ENCODE measurements at regions not wholly inside any gene's neighbourhood (a gene's known extent, or its start where the extent isn't known, plus 50 kb on each side); places are given as distances from the start of the nearest gene placed in this dataset.

DNA sequence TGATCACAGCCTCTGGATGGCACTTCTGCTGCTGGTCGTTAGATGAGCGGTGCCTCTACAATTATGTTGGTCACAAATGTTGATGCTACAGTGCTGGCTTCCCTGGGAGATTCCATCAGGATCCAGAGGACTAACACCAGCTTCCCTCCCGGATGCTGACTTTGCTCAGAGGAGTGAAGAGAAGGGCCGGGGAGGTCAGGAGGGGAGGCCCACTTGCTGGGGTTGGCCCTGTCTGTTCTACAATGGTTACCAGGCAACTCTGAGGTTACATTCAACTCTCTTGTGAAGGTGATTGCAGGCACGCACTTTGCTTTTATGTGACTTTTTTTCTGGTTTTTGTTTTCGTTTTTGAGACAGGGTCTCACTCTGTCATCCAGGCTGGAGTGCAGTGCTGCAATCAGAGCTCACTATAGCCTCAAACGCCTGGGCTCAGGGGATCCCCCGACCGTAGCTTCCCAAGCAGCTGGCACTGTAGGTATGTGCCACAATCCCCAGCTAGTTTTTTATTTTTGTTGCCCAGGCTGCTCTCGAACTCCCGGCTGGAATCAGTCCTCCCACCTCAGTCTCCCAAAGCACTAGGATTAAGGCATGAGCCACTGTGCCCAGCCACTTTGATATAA is 112.5 kb downstream of the ADSS2 start:
- H3K4me3 ChIP-seq (ENCODE audit: control insufficient read depth, low read depth, low read length) = no peak overlapping the region
- DNase-seq (ENCODE audit: low read depth) = no peak
- no peak for TF ChIP-seq CTCF (conservative IDR thresholded peaks at IDR 0.05; ENCODE audit: control insufficient read depth, insufficient read depth, low read depth, low read length)

DNA sequence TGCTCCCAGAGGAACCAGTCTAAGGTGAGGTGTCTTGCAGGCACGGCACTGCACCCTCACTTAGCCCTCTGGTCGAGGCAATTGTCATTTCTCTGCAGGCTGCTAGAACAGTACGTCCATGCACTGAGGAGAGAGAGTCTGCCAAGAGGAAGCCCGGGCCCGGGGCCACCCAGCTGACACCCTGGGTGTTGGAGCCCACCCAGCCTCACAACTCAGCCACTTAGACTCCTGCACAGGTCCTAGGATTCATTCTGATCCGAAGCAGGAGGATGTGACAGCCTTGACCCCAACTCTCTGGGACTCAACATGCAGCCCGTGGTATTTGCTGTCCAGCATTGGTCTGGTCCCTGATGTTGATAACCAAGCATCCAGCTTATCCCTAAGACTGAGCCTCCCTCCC is 111.9 kb downstream of the ADSS2 start:
- TF ChIP-seq CTCF (conservative IDR thresholded peaks at IDR 0.05; ENCODE audit: control insufficient read depth, insufficient read depth, low read depth, low read length) = no peak
- DNase-seq (ENCODE audit: low read depth) = no peak
- no peak overlapping the region for H3K4me3 ChIP-seq (ENCODE audit: control insufficient read depth, low read depth, low read length)

- no peak for DNase-seq (ENCODE audit: low read depth)
- no peak overlapping the region for H3K4me3 ChIP-seq (ENCODE audit: control insufficient read depth, low read depth, low read length)
Observed at GRCh38 chr1:244340396-244340795, 111.3 kb downstream of the ADSS2 start.

DNA sequence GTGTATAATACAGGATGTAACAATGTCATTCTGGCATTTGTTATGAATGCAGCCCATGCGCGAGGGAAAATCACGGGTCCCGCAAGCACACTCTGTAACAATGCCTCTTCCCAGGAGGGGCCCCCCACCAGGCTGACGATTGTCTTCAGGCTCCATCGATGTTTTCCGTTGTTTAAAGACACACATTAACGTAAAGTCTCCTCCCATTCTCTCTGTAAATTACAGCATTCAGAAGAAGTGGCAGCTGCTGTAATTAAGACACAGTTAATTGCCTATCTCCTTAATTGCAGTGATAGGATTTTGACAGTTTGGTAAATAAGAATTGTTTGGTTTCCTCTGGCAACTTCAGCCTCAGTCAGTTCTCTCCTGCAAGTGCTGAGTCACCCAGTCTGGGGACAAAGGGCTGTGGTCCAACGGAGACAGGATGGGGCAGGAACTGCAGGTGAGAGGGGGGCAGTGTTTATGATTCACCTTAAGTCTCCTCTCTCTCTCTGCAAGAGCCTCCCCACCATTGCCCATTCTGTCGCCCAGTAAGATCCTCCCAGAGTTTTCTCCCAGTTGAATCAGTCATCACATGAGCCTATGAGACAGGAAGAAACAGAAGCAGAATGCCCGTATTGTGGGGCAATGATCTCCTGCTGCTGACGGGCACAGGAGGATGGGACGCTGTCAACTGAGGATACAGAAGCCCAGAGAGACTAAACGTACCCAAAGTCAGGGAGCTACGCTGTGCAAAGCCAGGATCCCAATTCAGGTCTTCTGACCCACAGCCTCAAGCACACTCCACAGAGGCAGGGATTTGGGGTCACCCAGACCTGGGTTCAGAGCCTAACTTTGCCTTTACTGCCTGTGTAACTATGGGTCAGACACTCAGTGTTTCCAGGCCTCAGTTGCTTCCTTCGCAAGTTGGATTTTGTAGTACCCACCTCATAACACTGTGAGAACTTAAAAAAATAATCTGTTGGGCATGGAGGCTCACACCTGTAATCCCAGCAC is 110.0 kb downstream of the ADSS2 start:
- TF ChIP-seq CTCF (conservative IDR thresholded peaks at IDR 0.05; ENCODE audit: control insufficient read depth, insufficient read depth, low read depth, low read length) = no peak
- DNase-seq (ENCODE audit: low read depth) = peak; percentile 38
- H3K4me3 ChIP-seq (ENCODE audit: control insufficient read depth, low read depth, low read length) = no peak overlapping the region

More at GRCh38 chr1:244340396-244340795, 111.3 kb downstream of the ADSS2 start:
- TF ChIP-seq CTCF (conservative IDR thresholded peaks at IDR 0.05; ENCODE audit: control insufficient read depth, insufficient read depth, low read depth, low read length) = no peak

GRCh38 chr1:244344001-244344400 is 107.7 kb downstream of the ADSS2 start:
- DNase-seq (ENCODE audit: low read depth) = no peak
- no peak for TF ChIP-seq CTCF (conservative IDR thresholded peaks at IDR 0.05; ENCODE audit: control insufficient read depth, insufficient read depth, low read depth, low read length)

DNA sequence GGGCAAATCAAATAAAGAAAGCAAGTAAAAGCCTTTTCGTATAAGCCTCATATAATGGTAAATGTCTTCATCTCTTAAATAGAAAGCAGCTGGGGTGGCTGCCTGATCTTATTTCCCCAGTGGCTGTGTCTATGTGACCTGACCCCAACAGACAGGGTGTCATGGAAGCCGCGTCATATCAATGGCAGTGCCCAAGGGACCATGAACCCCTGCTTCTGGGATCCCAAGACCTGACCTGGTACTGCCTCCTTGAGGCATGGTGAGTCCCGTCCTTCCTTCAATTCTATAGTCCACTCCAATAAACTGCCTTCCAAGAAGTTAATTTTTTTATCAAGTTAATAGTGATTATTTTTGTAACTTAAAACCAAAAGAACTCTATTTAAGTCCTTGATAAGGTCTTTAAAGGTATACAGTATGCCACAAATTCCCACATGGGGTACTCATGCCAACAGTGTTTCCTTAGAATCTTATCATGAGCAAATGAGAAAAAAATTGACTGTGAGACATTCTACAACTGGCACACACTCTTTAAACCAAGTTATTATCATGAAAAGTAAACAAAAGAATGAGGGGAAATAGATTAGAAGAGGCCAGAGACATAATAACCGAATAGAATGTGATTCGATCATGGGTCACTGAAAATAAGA is 104.6 kb downstream of the ADSS2 start:
- no peak for TF ChIP-seq CTCF (conservative IDR thresholded peaks at IDR 0.05; ENCODE audit: control insufficient read depth, insufficient read depth, low read depth, low read length)
- no peak overlapping the region for H3K4me3 ChIP-seq (ENCODE audit: control insufficient read depth, low read depth, low read length)
- DNase-seq (ENCODE audit: low read depth) = no peak

More at GRCh38 chr1:244344001-244344400, 107.7 kb downstream of the ADSS2 start:
- no peak overlapping the region for H3K4me3 ChIP-seq (ENCODE audit: control insufficient read depth, low read depth, low read length)

Data from fibroblast of mammary gland (primary cell).